Cardiac fibroblast (primary cell): ENCODE measurements at regions not wholly inside any gene's neighbourhood (a gene's known extent, or its start where the extent isn't known, plus 50 kb on each side); places are given as distances from the start of the nearest gene placed in this dataset.

Source experiments
- DNase-seq, 2 donors: peaks; one replicate each; pipeline versions ENCODE4 v3.0.0 to v3.0.0-alpha.2; 2010; ENCODE audit warnings: low read depth in 2 of 2
- H3K4me3 ChIP-seq, 2 donors: replicated peaks in 1 of 2; 1 replicate in 1 of 2; 2 replicates in 1 of 2; pipeline ENCODE4 v1.5.1; 2011; ENCODE audit warnings: low read depth in 2 of 2, low read length in 2 of 2, mild to moderate bottlenecking in 2 of 2, moderate library complexity in 1 of 2
- TF ChIP-seq, protein P1 (sequence below): IDR thresholded peaks from one replicate; pipeline ENCODE4 v1.5.1; 2011; ENCODE audit warnings: low read depth, mild to moderate bottlenecking, low read length, inconsistent platforms

DNA sequence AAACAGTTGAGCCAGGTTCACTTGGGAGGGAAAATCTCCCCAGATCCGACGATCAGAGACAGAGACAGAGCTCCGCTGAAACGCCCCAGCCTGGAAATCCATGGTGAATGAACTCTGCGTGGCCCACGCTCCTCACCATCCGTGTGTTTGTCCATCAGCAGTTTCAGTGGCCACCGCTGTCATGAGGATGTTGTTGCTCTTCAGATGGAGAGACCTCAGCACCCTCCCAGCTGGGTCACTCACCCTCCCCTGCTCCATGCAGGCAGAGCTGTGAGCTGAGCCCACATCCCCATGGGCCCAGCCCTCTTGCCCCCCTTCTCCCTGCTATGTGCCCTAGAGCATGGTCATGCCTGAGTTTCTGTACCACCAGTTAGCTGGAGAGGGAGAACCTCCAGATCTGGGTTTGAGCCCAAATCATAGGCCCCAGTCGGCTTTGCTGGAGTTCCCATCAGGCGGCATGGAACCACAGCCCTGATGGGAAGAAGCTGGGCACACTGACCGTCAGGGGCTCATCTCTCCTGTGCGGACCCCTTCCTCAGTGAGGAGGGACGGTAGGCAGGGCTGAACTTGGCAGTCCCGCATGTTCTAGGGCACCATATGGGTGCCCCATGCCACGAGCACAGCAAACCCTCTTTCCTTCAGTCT lies 154.4 kb upstream of the COL5A1 start:
- DNase-seq, result no peak
- H3K4me3 ChIP-seq, result no peak overlapping the region
- TF ChIP-seq, protein P1, sequence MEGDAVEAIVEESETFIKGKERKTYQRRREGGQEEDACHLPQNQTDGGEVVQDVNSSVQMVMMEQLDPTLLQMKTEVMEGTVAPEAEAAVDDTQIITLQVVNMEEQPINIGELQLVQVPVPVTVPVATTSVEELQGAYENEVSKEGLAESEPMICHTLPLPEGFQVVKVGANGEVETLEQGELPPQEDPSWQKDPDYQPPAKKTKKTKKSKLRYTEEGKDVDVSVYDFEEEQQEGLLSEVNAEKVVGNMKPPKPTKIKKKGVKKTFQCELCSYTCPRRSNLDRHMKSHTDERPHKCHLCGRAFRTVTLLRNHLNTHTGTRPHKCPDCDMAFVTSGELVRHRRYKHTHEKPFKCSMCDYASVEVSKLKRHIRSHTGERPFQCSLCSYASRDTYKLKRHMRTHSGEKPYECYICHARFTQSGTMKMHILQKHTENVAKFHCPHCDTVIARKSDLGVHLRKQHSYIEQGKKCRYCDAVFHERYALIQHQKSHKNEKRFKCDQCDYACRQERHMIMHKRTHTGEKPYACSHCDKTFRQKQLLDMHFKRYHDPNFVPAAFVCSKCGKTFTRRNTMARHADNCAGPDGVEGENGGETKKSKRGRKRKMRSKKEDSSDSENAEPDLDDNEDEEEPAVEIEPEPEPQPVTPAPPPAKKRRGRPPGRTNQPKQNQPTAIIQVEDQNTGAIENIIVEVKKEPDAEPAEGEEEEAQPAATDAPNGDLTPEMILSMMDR, result no peak

DNA sequence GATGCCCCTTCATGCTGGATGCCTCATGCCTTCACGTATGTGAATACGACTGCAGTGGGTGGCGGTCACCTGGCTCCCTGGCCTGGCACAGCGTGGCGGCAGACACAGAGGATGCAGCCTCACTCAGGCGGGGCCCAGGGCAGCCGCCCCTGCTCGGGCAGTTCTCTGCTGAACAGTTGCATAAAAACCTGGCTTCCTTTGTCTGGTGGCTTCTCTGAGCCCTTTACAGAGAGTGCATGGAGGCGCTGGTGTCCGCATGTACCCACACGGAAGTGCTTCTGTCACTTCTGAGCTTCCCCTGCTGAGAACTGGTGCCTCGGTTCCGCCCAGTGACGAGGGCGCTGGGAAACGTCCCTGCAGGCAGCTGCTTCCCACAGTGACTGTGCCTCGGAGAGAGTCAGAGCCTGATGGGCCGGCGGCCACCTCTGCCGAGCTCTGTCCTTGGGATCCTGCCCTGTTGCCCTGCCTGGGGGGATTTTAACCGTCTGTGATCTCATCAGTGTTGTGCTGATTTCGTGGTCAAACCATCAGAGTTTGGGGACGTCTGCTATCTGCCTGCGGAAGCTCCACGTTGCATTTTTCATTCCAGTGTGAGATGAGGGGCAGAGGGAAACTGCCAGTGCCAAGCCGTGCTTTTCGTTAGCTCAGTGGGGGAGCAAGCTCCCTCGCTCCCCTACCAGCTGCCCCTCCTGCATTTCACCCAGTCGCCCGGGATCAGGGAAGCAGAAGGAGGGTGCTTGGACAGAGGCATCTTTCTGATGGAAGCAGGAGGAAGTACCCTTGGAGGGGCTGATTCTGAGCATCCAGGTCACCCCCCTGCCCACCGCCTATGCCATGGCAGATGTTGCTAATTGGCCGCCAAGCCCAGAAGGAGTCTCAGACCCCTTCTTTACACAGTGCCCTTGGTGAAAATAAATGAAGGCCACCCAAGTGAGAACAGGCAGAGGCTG lies 153.0 kb upstream of the COL5A1 start:
- DNase-seq, result peak in 1 of 2 donors; percentile 55
- TF ChIP-seq, protein P1, result no peak
- no peak overlapping the region for H3K4me3 ChIP-seq

DNA sequence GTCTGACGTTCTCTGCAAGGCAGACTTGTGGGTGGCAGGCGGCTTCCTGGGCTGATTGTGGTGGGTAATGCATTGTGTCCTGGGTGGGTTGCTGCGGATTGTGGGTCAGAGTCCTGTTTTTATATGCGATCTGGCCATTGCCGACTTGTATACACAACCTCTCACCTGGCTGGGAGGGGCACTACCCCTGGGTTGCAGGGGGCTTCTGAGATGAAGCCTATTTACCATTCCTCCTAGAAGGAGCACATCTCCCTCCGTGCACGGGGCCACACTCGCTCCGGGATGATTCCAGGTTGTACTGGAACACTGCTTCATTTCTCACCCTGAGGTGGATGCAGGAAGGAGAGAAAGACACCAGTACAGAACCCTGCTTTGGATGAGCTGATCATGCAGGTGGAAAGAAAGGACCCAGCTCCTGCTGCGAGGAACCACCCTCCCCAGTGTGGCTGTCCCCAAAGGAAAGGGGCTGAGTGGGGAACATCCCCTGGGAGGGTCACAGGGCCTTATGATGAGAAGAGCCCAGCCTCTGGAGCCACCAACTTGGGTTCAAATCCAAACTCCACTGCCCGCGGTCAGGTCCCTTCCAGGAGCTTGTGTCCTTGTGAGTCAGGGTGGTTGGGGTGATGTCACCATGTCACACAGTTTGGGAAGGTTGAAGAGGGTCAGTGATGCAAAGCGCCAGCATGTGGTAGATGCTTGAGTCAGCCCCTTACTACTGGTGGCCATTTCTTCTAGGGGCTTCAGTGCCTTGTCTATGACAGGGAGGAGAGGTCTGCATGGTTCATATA lies 151.8 kb upstream of the COL5A1 start:
- DNase-seq, result no peak
- H3K4me3 ChIP-seq, result no peak overlapping the region
- TF ChIP-seq, protein P1, result no peak

- TF ChIP-seq, protein P1, result no peak
- H3K4me3 ChIP-seq, result no peak overlapping the region
- DNase-seq, result no peak
These were observed 151.2 kb upstream of the COL5A1 start for GRCh38 chr9:134490446-134490845.

GRCh38 chr9:134491196-134491835 lies 150.3 kb upstream of the COL5A1 start:
- TF ChIP-seq, protein P1, result no peak
- no peak overlapping the region for H3K4me3 ChIP-seq
- DNase-seq, result no peak

DNA sequence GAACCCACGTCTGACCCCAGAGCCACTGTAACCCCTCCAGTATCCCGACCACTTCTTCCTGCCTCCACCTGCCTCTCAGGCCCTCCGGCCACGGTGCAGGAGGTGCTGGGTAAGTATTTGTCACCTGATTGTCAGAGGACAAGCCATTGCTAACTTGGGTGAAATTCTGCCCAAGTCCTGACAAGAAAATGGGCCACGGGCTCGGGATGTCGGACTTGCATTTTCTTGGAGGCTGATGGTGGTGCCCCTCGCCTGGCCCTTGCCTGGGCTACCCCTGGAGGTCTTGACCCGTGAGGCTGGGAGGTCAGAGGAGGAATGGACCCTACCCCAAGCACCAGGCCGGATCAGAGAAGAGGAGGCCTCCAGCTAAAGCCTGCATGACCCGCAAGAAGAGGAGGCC lies 149.7 kb upstream of the COL5A1 start:
- TF ChIP-seq, protein P1, result no peak
- no peak for DNase-seq

More for the DNA sequence above, 149.7 kb upstream of the COL5A1 start:
- no peak overlapping the region for H3K4me3 ChIP-seq
